ENCODE measurements at regions not wholly inside any gene's neighbourhood (a gene's known extent, or its start where the extent isn't known, plus 50 kb on each side); places are given as distances from the start of the nearest gene placed in this dataset.

DNA sequence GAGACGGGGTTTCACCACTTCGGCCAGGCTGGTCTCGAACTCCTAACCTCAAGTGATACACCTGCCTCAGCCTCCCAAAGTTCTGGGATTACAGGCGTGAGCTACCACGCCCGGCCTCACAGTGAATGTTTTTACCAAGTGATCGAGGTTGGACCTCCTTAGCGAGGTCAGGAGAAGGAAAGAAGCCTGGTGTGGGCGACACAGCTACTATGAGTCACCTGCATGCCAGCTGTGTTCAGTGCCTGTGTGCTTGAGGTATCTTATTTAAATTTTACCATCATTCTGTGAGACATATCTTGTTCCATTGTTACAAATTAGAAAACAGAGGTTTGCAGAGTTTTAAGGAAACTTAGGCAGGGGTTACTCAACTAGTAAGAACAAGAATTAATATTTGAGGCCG is 174.8 kb upstream of the DYNLRB2 start:
- TF ChIP-seq, protein P1, sequence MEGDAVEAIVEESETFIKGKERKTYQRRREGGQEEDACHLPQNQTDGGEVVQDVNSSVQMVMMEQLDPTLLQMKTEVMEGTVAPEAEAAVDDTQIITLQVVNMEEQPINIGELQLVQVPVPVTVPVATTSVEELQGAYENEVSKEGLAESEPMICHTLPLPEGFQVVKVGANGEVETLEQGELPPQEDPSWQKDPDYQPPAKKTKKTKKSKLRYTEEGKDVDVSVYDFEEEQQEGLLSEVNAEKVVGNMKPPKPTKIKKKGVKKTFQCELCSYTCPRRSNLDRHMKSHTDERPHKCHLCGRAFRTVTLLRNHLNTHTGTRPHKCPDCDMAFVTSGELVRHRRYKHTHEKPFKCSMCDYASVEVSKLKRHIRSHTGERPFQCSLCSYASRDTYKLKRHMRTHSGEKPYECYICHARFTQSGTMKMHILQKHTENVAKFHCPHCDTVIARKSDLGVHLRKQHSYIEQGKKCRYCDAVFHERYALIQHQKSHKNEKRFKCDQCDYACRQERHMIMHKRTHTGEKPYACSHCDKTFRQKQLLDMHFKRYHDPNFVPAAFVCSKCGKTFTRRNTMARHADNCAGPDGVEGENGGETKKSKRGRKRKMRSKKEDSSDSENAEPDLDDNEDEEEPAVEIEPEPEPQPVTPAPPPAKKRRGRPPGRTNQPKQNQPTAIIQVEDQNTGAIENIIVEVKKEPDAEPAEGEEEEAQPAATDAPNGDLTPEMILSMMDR (conservative IDR thresholded peaks at IDR 0.05): no peak
- TF ChIP-seq ZFX (IDR thresholded peaks at IDR 0.05): no peak

Measured in C4-2B (cell line).